OCI-LY1 (cell line): ENCODE measurements at regions not wholly inside any gene's neighbourhood (a gene's known extent, or its start where the extent isn't known, plus 50 kb on each side); places are given as distances from the start of the nearest gene placed in this dataset.

Experiments used
- CTCF ChIP-seq: fragments of 200-600 bp; sonication (generic), shearing (Covaris generic); IDR thresholded peaks from 2 replicates; pipeline ENCODE4 v1.5.1; 2017; ENCODE audit warnings: mild to moderate bottlenecking, antibody characterized with exemption, low read length, moderate library complexity, mixed read lengths
- EZH2 ChIP-seq: fragments of 200-600 bp; sonication (generic), shearing (Covaris generic); IDR thresholded peaks from 2 replicates; pipeline ENCODE4 v1.8.0; 2017; ENCODE audit warnings: borderline replicate concordance, mixed run types, mild to moderate bottlenecking, antibody characterized with exemption, low read length, moderate library complexity, mixed read lengths

- TF ChIP-seq CTCF = no peak
- TF ChIP-seq EZH2 = no peak
Measured at GRCh38 chr9:21683484-21684175, 118.8 kb upstream of the MTAP start.
